Mesendoderm (in vitro differentiated cells): ENCODE measurements at regions not wholly inside any gene's neighbourhood (a gene's known extent, or its start where the extent isn't known, plus 50 kb on each side); places are given as distances from the start of the nearest gene placed in this dataset.

Source experiments
- DNase-seq: peaks from one replicate; pipeline ENCODE4 v3.0.0; 2013
- H2AK5ac ChIP-seq: 2 replicates; pipeline ENCODE4 v1.6.1; 2013; ENCODE audit warnings: low read length, inconsistent platforms
- H2BK120ac ChIP-seq: 2 replicates; pipeline ENCODE4 v1.6.1; 2013; ENCODE audit warnings: low read depth, mild to moderate bottlenecking, low read length, moderate library complexity, mixed read lengths
- H2BK15ac ChIP-seq: replicated peaks from 2 replicates; pipeline ENCODE4 v1.6.1; 2013; ENCODE audit warnings: low read depth, mild to moderate bottlenecking, moderate library complexity
- H2BK5ac ChIP-seq: 2 replicates; pipeline ENCODE4 v1.6.1; 2013; ENCODE audit warnings: low read length, inconsistent platforms
- H3K18ac ChIP-seq: 2 replicates; pipeline ENCODE4 v1.6.1; 2013; ENCODE audit warnings: mild to moderate bottlenecking, low read length, mixed read lengths
- H3K23ac ChIP-seq: one replicate; pipeline ENCODE4 v1.6.1; 2013; ENCODE audit warnings: low read length
- H3K27ac ChIP-seq: 2 replicates; pipeline ENCODE4 v1.5.1; 2013; ENCODE audit warnings: low read depth, mild to moderate bottlenecking, inconsistent platforms, low read length, moderate library complexity
- H3K27me3 ChIP-seq: 2 replicates; pipeline ENCODE4 v1.6.1; 2013; ENCODE audit warnings: low read length, control low read depth, mild to moderate bottlenecking, inconsistent platforms; ENCODE audit not compliant: insufficient read depth, poor library complexity
- H3K36me3 ChIP-seq: 2 replicates; pipeline ENCODE4 v1.6.1; 2013; ENCODE audit warnings: low read length, inconsistent platforms; ENCODE audit not compliant: control insufficient read depth, insufficient read depth
- H3K4ac ChIP-seq: one replicate; pipeline ENCODE4 v1.6.1; 2013; ENCODE audit warnings: low read depth, mild to moderate bottlenecking, low read length, moderate library complexity
- H3K4me1 ChIP-seq: 2 replicates; pipeline ENCODE4 v1.6.1; 2013; ENCODE audit warnings: low read depth, low read length, inconsistent platforms; ENCODE audit not compliant: control insufficient read depth
- H3K4me2 ChIP-seq: 2 replicates; pipeline ENCODE4 v1.6.1; 2013; ENCODE audit warnings: low read length
- H3K4me3 ChIP-seq: 2 replicates; pipeline ENCODE4 v1.5.1; 2013; ENCODE audit warnings: mild to moderate bottlenecking, low read length
- H3K56ac ChIP-seq: one replicate; pipeline ENCODE4 v1.6.1; 2013; ENCODE audit warnings: low read length
- H3K79me1 ChIP-seq: 2 replicates; pipeline ENCODE4 v1.6.1; 2013; ENCODE audit warnings: low read length, inconsistent platforms
- H3K79me2 ChIP-seq: 2 replicates; pipeline ENCODE4 v1.6.1; 2013; ENCODE audit warnings: mild to moderate bottlenecking, low read length; ENCODE audit not compliant: control insufficient read depth, insufficient read depth
- H3K9ac ChIP-seq: 2 replicates; pipeline ENCODE4 v1.6.1; 2013; ENCODE audit warnings: low read length, inconsistent platforms
- H4K5ac ChIP-seq: one replicate; pipeline ENCODE4 v1.6.1; 2013; ENCODE audit warnings: low read length
- H4K8ac ChIP-seq: one replicate; pipeline ENCODE4 v1.6.1; 2013; ENCODE audit warnings: low read depth, mild to moderate bottlenecking, control low read depth, low read length, moderate library complexity
- WGBS: extraction: QIAGEN DNeasy Blood & Tissue Kit; methylation state at CpG from one replicate; pipeline ENCODE4 v1.1.7; 2013; ENCODE audit warnings: low lambda C conversion rate, missing lambda C conversion rate; ENCODE audit not compliant: insufficient coverage; ENCODE audit errors: extremely low coverage; 5-methylcytosine and 5-hydroxymethylcytosine counted together

- Histone ChIP-seq H3K27me3 (no peaks in the 10 kb centered on the region), H3K9ac (no peak overlapping the region), H3K36me3 (no peaks in the 10 kb centered on the region), H3K4me1 (no peaks in the 10 kb centered on the region), H3K79me1 (no peaks in the 10 kb centered on the region), H3K18ac (no peak overlapping the region), H3K4ac (no peak overlapping the region), H3K79me2 (no peaks in the 10 kb centered on the region), H3K23ac (no peak overlapping the region), H3K56ac (no peak overlapping the region), H4K8ac (no peak overlapping the region), H2AK5ac (no peak overlapping the region), H2BK120ac (no peak overlapping the region), H3K4me3 (no peak overlapping the region), H4K5ac (no peak overlapping the region), H2BK5ac (no peak overlapping the region), H2BK15ac (no peak overlapping the region), H3K4me2 (no peak overlapping the region), H3K27ac (no peak overlapping the region)
- DNase-seq = peak; percentile 76
- WGBS = no CpG with 5 or more reads among the region's 3 CpGs
Measured at GRCh38 chr1:219385787-219386427, 212.2 kb downstream of the LYPLAL1 start.

GRCh38 chr1:219383281-219383680, 209.6 kb downstream of the LYPLAL1 start:
- Histone ChIP-seq H3K9ac (no peak overlapping the region), H3K4me3 (no peak overlapping the region), H3K23ac (no peak overlapping the region), H2BK15ac (no peak overlapping the region), H2AK5ac (no peak overlapping the region), H3K4me2 (no peak overlapping the region), H3K27ac (no peak overlapping the region), H3K27me3 (no peaks in the 10 kb centered on the region), H3K18ac (no peak overlapping the region), H3K36me3 (no peaks in the 10 kb centered on the region), H4K8ac (no peak overlapping the region), H3K56ac (no peak overlapping the region), H3K4ac (no peak overlapping the region), H2BK5ac (no peak overlapping the region), H3K79me1 (no peaks in the 10 kb centered on the region), H2BK120ac (no peak overlapping the region), H3K79me2 (no peaks in the 10 kb centered on the region), H3K4me1 (no peaks in the 10 kb centered on the region), H4K5ac (no peak overlapping the region)
- DNase-seq = no peak

- no peak overlapping the region for H3K23ac ChIP-seq
- no peak overlapping the region for H3K56ac ChIP-seq
- no peaks in the 10 kb centered on the region for H3K4me1 ChIP-seq
- H3K79me1 ChIP-seq = no peaks in the 10 kb centered on the region
- H3K4ac ChIP-seq = no peak overlapping the region
- no peak overlapping the region for H3K27ac ChIP-seq
- no peak overlapping the region for H3K4me3 ChIP-seq
- no peak overlapping the region for H2BK120ac ChIP-seq
- no peak overlapping the region for H2BK15ac ChIP-seq
- no peaks in the 10 kb centered on the region for H3K27me3 ChIP-seq
- H3K18ac ChIP-seq = no peak overlapping the region
- H4K5ac ChIP-seq = no peak overlapping the region
- no peak overlapping the region for H2BK5ac ChIP-seq
- WGBS = no CpG with 5 or more reads among the region's 1 CpG
- no peaks in the 10 kb centered on the region for H3K79me2 ChIP-seq
- H4K8ac ChIP-seq = no peak overlapping the region
- no peak overlapping the region for H3K9ac ChIP-seq
- H3K4me2 ChIP-seq = no peak overlapping the region
- H2AK5ac ChIP-seq = no peak overlapping the region
- DNase-seq = peak; percentile 30
- no peaks in the 10 kb centered on the region for H3K36me3 ChIP-seq
Measured at GRCh38 chr1:219381396-219381795, 207.7 kb downstream of the LYPLAL1 start.

GRCh38 chr1:219380463-219380862, 206.8 kb downstream of the LYPLAL1 start:
- H3K18ac ChIP-seq = no peak overlapping the region
- no peak for DNase-seq
- WGBS = no CpG with 5 or more reads among the region's 5 CpGs
- H4K5ac ChIP-seq = no peak overlapping the region
- H3K9ac ChIP-seq = no peak overlapping the region
- H3K4me2 ChIP-seq = no peak overlapping the region
- no peak overlapping the region for H2AK5ac ChIP-seq
- H3K23ac ChIP-seq = no peak overlapping the region
- H3K36me3 ChIP-seq = no peaks in the 10 kb centered on the region
- H2BK5ac ChIP-seq = no peak overlapping the region
- no peak overlapping the region for H2BK120ac ChIP-seq
- no peaks in the 10 kb centered on the region for H3K4me1 ChIP-seq
- no peak overlapping the region for H3K27ac ChIP-seq
- H2BK15ac ChIP-seq = no peak overlapping the region
- H4K8ac ChIP-seq = no peak overlapping the region
- H3K56ac ChIP-seq = no peak overlapping the region
- H3K4ac ChIP-seq = no peak overlapping the region
- no peaks in the 10 kb centered on the region for H3K79me1 ChIP-seq
- H3K27me3 ChIP-seq = no peaks in the 10 kb centered on the region
- no peaks in the 10 kb centered on the region for H3K79me2 ChIP-seq
- H3K4me3 ChIP-seq = no peak overlapping the region

- Histone ChIP-seq H3K27ac (no peak overlapping the region), H4K5ac (no peak overlapping the region)
Measured at GRCh38 chr1:219379691-219380090, 206.0 kb downstream of the LYPLAL1 start.

GRCh38 chr1:219374636-219375035, 201.0 kb downstream of the LYPLAL1 start:
- Histone ChIP-seq H3K56ac (no peak overlapping the region), H3K4me1 (no peaks in the 10 kb centered on the region), H2BK5ac (no peak overlapping the region), H3K79me2 (no peaks in the 10 kb centered on the region), H3K4me3 (no peak overlapping the region), H2BK120ac (no peak overlapping the region), H3K4ac (no peak overlapping the region), H3K36me3 (no peaks in the 10 kb centered on the region), H3K18ac (no peak overlapping the region), H4K5ac (no peak overlapping the region), H3K27ac (no peak overlapping the region), H3K23ac (no peak overlapping the region), H3K4me2 (no peak overlapping the region), H3K79me1 (no peaks in the 10 kb centered on the region), H2AK5ac (no peak overlapping the region), H3K27me3 (no peaks in the 10 kb centered on the region), H4K8ac (no peak overlapping the region), H3K9ac (no peak overlapping the region), H2BK15ac (no peak overlapping the region)
- no peak for DNase-seq
- no CpG with 5 or more reads among the region's 4 CpGs for WGBS

More at GRCh38 chr1:219379691-219380090, 206.0 kb downstream of the LYPLAL1 start:
- Histone ChIP-seq H4K8ac (no peak overlapping the region), H2BK15ac (no peak overlapping the region), H3K4me1 (no peaks in the 10 kb centered on the region), H3K4me2 (no peak overlapping the region), H3K4ac (no peak overlapping the region), H3K79me1 (no peaks in the 10 kb centered on the region), H3K9ac (no peak overlapping the region), H3K56ac (no peak overlapping the region), H3K27me3 (no peaks in the 10 kb centered on the region), H2BK120ac (no peak overlapping the region), H3K23ac (no peak overlapping the region), H2AK5ac (no peak overlapping the region), H3K36me3 (no peaks in the 10 kb centered on the region), H2BK5ac (no peak overlapping the region), H3K18ac (no peak overlapping the region), H3K79me2 (no peaks in the 10 kb centered on the region), H3K4me3 (no peak overlapping the region)
- no CpG with 5 or more reads among the region's 2 CpGs for WGBS
- DNase-seq = no peak
